IMR-90 (cell line): ENCODE measurements at regions not wholly inside any gene's neighbourhood (a gene's known extent, or its start where the extent isn't known, plus 50 kb on each side); places are given as distances from the start of the nearest gene placed in this dataset.

Experiments used
- ATAC-seq: fragments of 200-7000 bp; cut with Tn5 transposase; 2 replicates; pipeline ENCODE4 v1.9.1; 2020; ENCODE audit warnings: low read depth, mild to moderate bottlenecking, moderate library complexity
- BruUV-seq: library from RNA; stranded (reverse); fragments of 400-500 nt; replicated peaks from 2 replicates; lab custom pipeline; 2021; lab: Mats Ljungman, UMichigan
- CTCF ChIA-PET: fragments of 300-600 bp; formaldehyde crosslinking; extraction: SDS; loops from one replicate; lab custom pipeline; 2021; ENCODE audit warnings: antibody characterized with exemption; lab: Yijun Ruan, JAX
- POLR2A ChIA-PET: fragments of 300-600 bp; sonication (Branson Sonifier 250); formaldehyde crosslinking; loops from one replicate; lab custom pipeline; 2022; ENCODE audit warnings: antibody characterized with exemption; ENCODE audit not compliant: unreplicated experiment; lab: Charles Lee
- DNase-seq: peaks from one replicate; pipeline ENCODE4 v3.0.0; 2013
- H2AFZ ChIP-seq: replicated peaks from 2 replicates; pipeline ENCODE3; 2013; ENCODE audit warnings: low read length, mild to moderate bottlenecking; ENCODE audit not compliant: poor library complexity
- H2AK5ac ChIP-seq: 2 replicates; pipeline ENCODE4 v1.6.1; 2013; ENCODE audit warnings: low read depth, low read length, inconsistent platforms
- H2AK9ac ChIP-seq: replicated peaks from 2 replicates; pipeline ENCODE3; 2013; ENCODE audit warnings: mild to moderate bottlenecking, low read depth, low read length, moderate library complexity; ENCODE audit not compliant: poor library complexity
- H2BK120ac ChIP-seq: 2 replicates; pipeline ENCODE4 v1.6.1; 2013; ENCODE audit warnings: low read depth, low read length, inconsistent platforms
- H2BK15ac ChIP-seq: 3 replicates; pipeline ENCODE4 v1.6.1; 2013; ENCODE audit warnings: low read depth, low read length, inconsistent platforms
- H2BK20ac ChIP-seq: 2 replicates; pipeline ENCODE4 v1.6.1; 2013; ENCODE audit warnings: low read depth, mild to moderate bottlenecking, inconsistent platforms, low read length, moderate library complexity
- H2BK5ac ChIP-seq: 2 replicates; pipeline ENCODE4 v1.6.1; 2013; ENCODE audit warnings: mild to moderate bottlenecking, low read depth, low read length, inconsistent platforms; ENCODE audit not compliant: poor library complexity, severe bottlenecking
- H3K14ac ChIP-seq: replicated peaks from 2 replicates; pipeline ENCODE4 v1.6.1; 2013; ENCODE audit warnings: low read depth, low read length, inconsistent platforms
- H3K18ac ChIP-seq: 2 replicates; pipeline ENCODE4 v1.6.1; 2013; ENCODE audit warnings: low read depth, low read length, control low read depth
- H3K23ac ChIP-seq: 2 replicates; pipeline ENCODE4 v1.6.1; 2013; ENCODE audit warnings: low read depth, low read length, inconsistent platforms
- H3K27ac ChIP-seq: 2 replicates; pipeline ENCODE4 v1.5.1; 2013; ENCODE audit warnings: mild to moderate bottlenecking, control low read depth, low read length; ENCODE audit not compliant: insufficient read depth
- H3K27me3 ChIP-seq: 2 replicates; pipeline ENCODE4 v1.6.1; 2013; ENCODE audit warnings: low read length; ENCODE audit not compliant: control insufficient read depth, insufficient read depth
- H3K36me3 ChIP-seq: 2 replicates; pipeline ENCODE4 v1.6.1; 2013; ENCODE audit warnings: low read length, mixed read lengths; ENCODE audit not compliant: control insufficient read depth, insufficient read depth
- H3K4ac ChIP-seq: 2 replicates; pipeline ENCODE4 v1.6.1; 2013; ENCODE audit warnings: low read depth, low read length, inconsistent platforms
- H3K4me1 ChIP-seq: 2 replicates; pipeline ENCODE4 v1.6.1; 2013; ENCODE audit warnings: low read length, mixed read lengths; ENCODE audit not compliant: control insufficient read depth, insufficient read depth
- H3K4me2 ChIP-seq: 2 replicates; pipeline ENCODE4 v1.6.1; 2013; ENCODE audit warnings: low read depth, mild to moderate bottlenecking, control low read depth, low read length, moderate library complexity
- H3K4me3 ChIP-seq: 2 replicates; pipeline ENCODE4 v1.5.1; 2013; ENCODE audit warnings: low read depth, mild to moderate bottlenecking, control low read depth, low read length, moderate library complexity; ENCODE audit not compliant: insufficient read depth
- H3K56ac ChIP-seq: 2 replicates; pipeline ENCODE4 v1.6.1; 2013; ENCODE audit warnings: low read length, inconsistent platforms; ENCODE audit not compliant: insufficient read depth; ENCODE audit errors: extremely low read depth
- H3K79me1 ChIP-seq, 2 experiments: 2 replicates each; pipeline ENCODE4 v1.6.1; 2013; ENCODE audit warnings: low read length in 2 of 2, inconsistent platforms in 1 of 2, low read depth in 1 of 2
- H3K9ac ChIP-seq: 2 replicates; pipeline ENCODE4 v1.6.1; 2013; ENCODE audit warnings: low read depth, low read length, control low read depth
- H3K9me1 ChIP-seq: 2 replicates; pipeline ENCODE4 v1.6.1; 2013; ENCODE audit warnings: low read length, inconsistent platforms; ENCODE audit not compliant: insufficient read depth
- H3K9me3 ChIP-seq: 2 replicates; pipeline ENCODE4 v1.6.1; 2013; ENCODE audit warnings: low read length; ENCODE audit not compliant: control insufficient read depth, insufficient read depth
- H4K20me1 ChIP-seq: 2 replicates; pipeline ENCODE4 v1.6.1; 2013; ENCODE audit warnings: low read length, inconsistent platforms; ENCODE audit not compliant: insufficient read depth
- H4K5ac ChIP-seq: 2 replicates; pipeline ENCODE4 v1.6.1; 2013; ENCODE audit warnings: mild to moderate bottlenecking, low read depth, low read length, control low read depth
- H4K8ac ChIP-seq, 2 experiments: 2 replicates each; pipeline ENCODE4 v1.6.1; 2013; ENCODE audit warnings: low read depth in 2 of 2, low read length in 2 of 2, control low read depth in 1 of 2, inconsistent platforms in 1 of 2
- H4K91ac ChIP-seq: 2 replicates; pipeline ENCODE4 v1.6.1; 2013; ENCODE audit warnings: low read depth, low read length, inconsistent platforms; ENCODE audit not compliant: insufficient read depth
- BHLHE40 ChIP-seq: fragments of 150-350 bp; IDR thresholded peaks from 2 replicates; pipeline ENCODE4 v1.6.1; 2016; ENCODE audit warnings: mild to moderate bottlenecking, low read depth, low read length
- CEBPB ChIP-seq: IDR thresholded peaks from 2 replicates; pipeline ENCODE4 v1.6.1; 2012; ENCODE audit warnings: low read depth, low read length, improper control_type of control experiment
- CHD1 ChIP-seq: IDR thresholded peaks from 2 replicates; pipeline ENCODE4 v1.6.1; 2012; ENCODE audit warnings: low read depth, low read length, improper control_type of control experiment
- CTCF ChIP-seq: conservative IDR thresholded peaks from 2 replicates; pipeline ENCODE4 v1.5.1; 2012; ENCODE audit warnings: mild to moderate bottlenecking, low read depth, low read length, improper control_type of control experiment
- ELK1 ChIP-seq: fragments of 150-350 bp; IDR thresholded peaks from 2 replicates; pipeline ENCODE4 v1.6.1; 2016; ENCODE audit warnings: low read depth, mild to moderate bottlenecking, low read length, moderate library complexity, borderline replicate concordance
- FOS ChIP-seq: fragments of 150-350 bp; IDR thresholded peaks from 2 replicates; pipeline ENCODE4 v1.6.1; 2016; ENCODE audit warnings: low read depth, low read length
- MAFK ChIP-seq: IDR thresholded peaks from 2 replicates; pipeline ENCODE4 v1.6.1; 2012; ENCODE audit warnings: low read depth, low read length, improper control_type of control experiment
- MAZ ChIP-seq: IDR thresholded peaks from 2 replicates; pipeline ENCODE4 v1.6.1; 2012; ENCODE audit warnings: low read depth, mild to moderate bottlenecking, low read length, improper control_type of control experiment, moderate library complexity, borderline replicate concordance
- MXI1 ChIP-seq: IDR thresholded peaks from 2 replicates; pipeline ENCODE4 v1.6.1; 2012; ENCODE audit warnings: low read depth, mild to moderate bottlenecking, low read length, moderate library complexity, borderline replicate concordance
- NFE2L2 ChIP-seq: fragments of 150-350 bp; IDR thresholded peaks from 2 replicates; pipeline ENCODE4 v1.6.1; 2016; ENCODE audit warnings: low read depth, mild to moderate bottlenecking, low read length
- POLR2A ChIP-seq: IDR thresholded peaks from 2 replicates; pipeline ENCODE4 v1.6.1; 2012; ENCODE audit warnings: mild to moderate bottlenecking, low read depth, low read length
- RAD21 ChIP-seq: IDR thresholded peaks from 2 replicates; pipeline ENCODE4 v1.6.1; 2012; ENCODE audit warnings: low read length, improper control_type of control experiment
- RCOR1 ChIP-seq: IDR thresholded peaks from 2 replicates; pipeline ENCODE4 v1.6.1; 2012; ENCODE audit warnings: mild to moderate bottlenecking, low read length, improper control_type of control experiment; ENCODE audit not compliant: insufficient replicate concordance
- RFX5 ChIP-seq: IDR thresholded peaks from 2 replicates; pipeline ENCODE4 v1.8.0; 2012; ENCODE audit warnings: low read depth, mild to moderate bottlenecking, low read length, moderate library complexity
- SMC3 ChIP-seq: fragments of 150-350 bp; IDR thresholded peaks from 2 replicates; pipeline ENCODE4 v1.6.1; 2016; ENCODE audit warnings: low read depth, mild to moderate bottlenecking, antibody characterized with exemption, low read length, moderate library complexity
- USF2 ChIP-seq: fragments of 150-350 bp; IDR thresholded peaks from 2 replicates; pipeline ENCODE4 v1.6.1; 2017; ENCODE audit warnings: mild to moderate bottlenecking, antibody characterized with exemption, low read length, low read depth
- WGBS, 2 experiments: methylation state at CpG; one replicate each; pipeline versions ENCODE4 v1.1.5 to v1.1.7; 2013; ENCODE audit warnings: missing lambda C conversion rate in 2 of 2; ENCODE audit not compliant: insufficient read length in 1 of 2; ENCODE audit errors: extremely low coverage in 2 of 2; 5-methylcytosine and 5-hydroxymethylcytosine counted together
- dilution Hi-C: fragments of 300-500 bp; cut with HindIII; formaldehyde crosslinking; loops from one replicate; pipeline ENCODE4 v1.14.3; 2018; ENCODE audit warnings: low sequenced_read_pairs; ENCODE audit not compliant: unreplicated experiment
- in situ Hi-C: fragments of 300-500 bp; cut with MboI; formaldehyde crosslinking; loops from 3 replicates; pipeline ENCODE4 v1.14.3; 2019; ENCODE audit warnings: low sequenced_read_pairs, inconsistent platforms, mixed read lengths
- intact Hi-C: fragments of 100-400 bp; cut with micrococcal nuclease; formaldehyde crosslinking; loops from 2 replicates; pipeline ENCODE4 v1.10.0; 2022

- Histone ChIP-seq H3K36me3 (no peaks in the 10 kb centered on the region), H3K4me1 (no peaks in the 10 kb centered on the region), H2BK15ac (no peak overlapping the region), H3K4me3 (no peak overlapping the region), H3K9me1 (no peaks in the 10 kb centered on the region), H3K27ac (no peak overlapping the region), H2BK20ac (no peak overlapping the region), H3K9me3 (no peaks in the 10 kb centered on the region), H2BK120ac (no peak overlapping the region), H2AK5ac (no peak overlapping the region), H3K18ac (no peak overlapping the region), H3K4ac (no peak overlapping the region), H4K8ac (no peak overlapping the region), H3K4me2 (no peak overlapping the region), H3K79me1 (no peaks in the 10 kb centered on the region), H3K27me3 (no peaks in the 10 kb centered on the region), H3K56ac (no peak overlapping the region), H4K20me1 (no peaks in the 10 kb centered on the region), H3K23ac (no peak overlapping the region), H2BK5ac (no peak overlapping the region), H2AFZ (no peak overlapping the region), H4K91ac (no peak overlapping the region), H3K14ac (no peak overlapping the region), H2AK9ac (no peak overlapping the region), H4K5ac (no peak overlapping the region), H3K9ac (no peak overlapping the region)
- in situ Hi-C loops = no loop called here
- intact Hi-C loops = no loop called here
- ChIA-PET CTCF (no interaction called here), POLR2A (interaction anchor here (0.7 kb wide), 1 partner anchor 1864 kb away, joined by 3 read pairs; no protein-coding TSS in a partner anchor)
- dilution Hi-C loops = no loop called here
- BruUV-seq = no TSS peak
- 87% methylated on average over 3 of the region's 7 CpGs; no CpG with 5 or more reads in 1 of the 2 experiments for WGBS, 2 experiments
- TF ChIP-seq NFE2L2 (no peak), CEBPB (no peak), SMC3 (no peak), CTCF (no peak), RFX5 (no peak), POLR2A (no peak), FOS (no peak), USF2 (no peak), CHD1 (no peak), ELK1 (no peak), BHLHE40 (no peak), MAFK (no peak), RCOR1 (no peak), MAZ (no peak), MXI1 (no peak), RAD21 (no peak)
- ATAC-seq (no peak), DNase-seq (no peak)
These were observed 66.3 kb upstream of the ADAMTS18 start for GRCh38 chr16:77500934-77501664.
